HEK293T (cell line): ENCODE measurements at regions not wholly inside any gene's neighbourhood (a gene's known extent, or its start where the extent isn't known, plus 50 kb on each side); places are given as distances from the start of the nearest gene placed in this dataset.

ENCODE experiments used
- ARNT ChIP-seq: fragments of 450-650 bp; IDR thresholded peaks from 2 replicates; pipeline ENCODE4 v1.6.1; 2017; ENCODE audit warnings: mild to moderate bottlenecking
- SP1 ChIP-seq: fragments of 450-650 bp; IDR thresholded peaks from 2 replicates; pipeline ENCODE4 v1.6.1; 2017
- SUZ12 ChIP-seq: fragments of 450-650 bp; IDR thresholded peaks from 2 replicates; pipeline ENCODE4 v1.6.1; 2016; ENCODE audit warnings: mild to moderate bottlenecking
- TARDBP ChIP-seq: fragments of 450-650 bp; IDR thresholded peaks from 2 replicates; pipeline ENCODE4 v1.6.1; 2016
- ZNF384 ChIP-seq: fragments of 450-650 bp; IDR thresholded peaks from 2 replicates; pipeline ENCODE4 v1.6.1; 2016

GRCh38 chr20:11248011-11248409 is 574.2 kb upstream of the JAG1 start:
- TF ChIP-seq TARDBP (no peak), SP1 (no peak), SUZ12 (no peak), ZNF384 (no peak), ARNT (no peak)
